AML-193 (cell line): ENCODE measurements at regions not wholly inside any gene's neighbourhood (a gene's known extent, or its start where the extent isn't known, plus 50 kb on each side); places are given as distances from the start of the nearest gene placed in this dataset.
A peak's percentile ranks its signal among the peaks of the same experiment; 100 is the strongest.
"Not testable (repeated sequence)": the region's sequence is repeated elsewhere in the genome, so short reads cannot be mapped to it uniquely, and the experiment has no call there.

Source experiments
- DNase-seq, 2 experiments: peaks; one replicate each; lab custom pipeline; 2025; lab: John Stamatoyannopoulos, UW

- DNase-seq = not testable (repeated sequence)
These were observed 134.5 kb downstream of the SLC39A8 start for GRCh38 chr4:102210806-102211205.

- not testable (repeated sequence) for DNase-seq
These were observed 140.6 kb downstream of the SLC39A8 start for GRCh38 chr4:102204634-102205033.

GRCh38 chr4:102196221-102196620 lies 149.1 kb downstream of the SLC39A8 start:
- no peak for DNase-seq

DNA sequence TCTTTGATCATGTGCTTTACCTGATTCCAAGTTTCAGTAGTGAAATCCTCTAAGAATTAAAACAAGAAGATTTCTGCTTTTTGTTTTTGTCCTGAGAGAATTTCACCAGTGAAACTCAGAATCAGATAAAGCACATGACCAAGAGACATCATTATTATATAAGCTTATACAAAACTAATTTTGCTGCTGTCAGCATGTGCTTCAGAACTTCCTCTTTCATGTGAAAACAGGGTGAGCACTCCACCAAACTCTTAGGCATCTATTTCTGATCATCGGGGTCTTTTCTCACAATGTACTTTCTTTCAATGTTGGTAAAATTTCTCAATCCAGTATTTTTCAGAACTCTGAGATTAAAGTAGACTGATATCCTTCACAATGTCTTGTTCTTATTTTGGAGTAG lies 152.1 kb downstream of the SLC39A8 start:
- DNase-seq = peak in 1 of 2 experiments; percentile 2

DNA sequence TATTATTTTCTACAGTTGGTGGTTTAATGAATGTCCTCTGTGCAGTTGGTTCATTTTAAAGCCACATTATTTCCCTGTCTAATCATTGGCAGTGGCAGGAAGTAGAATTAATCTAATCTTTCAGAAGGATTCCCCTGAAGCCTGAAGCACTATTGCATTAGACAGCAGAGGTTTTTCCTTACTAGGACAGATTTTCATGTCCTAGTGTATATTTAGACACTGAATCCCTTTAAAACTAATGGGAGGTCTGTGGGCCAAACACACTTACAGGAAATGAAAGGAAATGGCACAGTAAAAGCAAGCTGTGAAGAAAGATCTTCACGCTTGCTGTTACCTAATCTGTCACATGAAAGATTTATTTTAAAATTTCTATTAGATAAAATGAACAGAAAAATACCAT lies 165.2 kb downstream of the SLC39A8 start:
- DNase-seq = no peak

DNA sequence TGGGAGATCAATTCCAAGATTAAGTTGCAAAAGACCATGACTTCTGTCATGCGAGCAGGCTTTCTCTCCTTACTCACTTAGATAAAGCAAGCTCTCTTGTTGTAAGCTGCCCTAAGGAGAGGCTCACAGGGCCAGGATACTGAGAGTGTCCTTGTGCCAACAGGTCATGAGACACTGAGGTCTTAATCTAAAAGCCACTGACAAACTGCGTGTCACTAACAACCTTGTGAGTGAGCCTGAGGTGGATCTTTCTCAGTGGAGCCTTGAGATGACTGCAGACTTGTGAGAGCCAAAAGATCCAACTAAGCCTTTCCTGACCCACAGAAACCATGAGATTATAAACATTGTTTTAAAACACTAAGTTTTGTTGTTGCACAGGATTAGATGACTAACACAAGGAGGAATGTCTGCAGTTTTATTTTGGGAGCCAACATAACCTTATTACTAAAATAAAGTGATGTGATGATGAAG lies 170.5 kb downstream of the SLC39A8 start:
- no peak for DNase-seq

- DNase-seq = no peak
These were observed 172.9 kb downstream of the SLC39A8 start for GRCh38 chr4:102172341-102172740.

DNA sequence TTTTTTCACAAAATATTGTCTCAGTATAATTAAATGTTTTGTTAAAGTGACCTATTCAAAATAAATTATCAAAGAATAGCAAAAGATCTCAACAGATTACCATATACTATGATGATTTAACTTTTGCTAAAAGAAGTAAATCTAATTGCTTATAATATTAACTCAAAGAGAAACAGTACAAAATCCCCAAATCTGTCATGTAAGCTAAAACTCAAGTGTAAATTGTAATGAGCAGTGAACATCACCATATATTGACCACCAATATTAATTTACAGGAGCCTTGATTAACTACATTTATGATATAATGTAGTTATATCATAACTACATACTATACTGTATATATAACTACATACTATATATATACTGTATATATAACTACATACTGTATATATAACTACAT lies 174.4 kb downstream of the SLC39A8 start:
- no peak for DNase-seq

DNA sequence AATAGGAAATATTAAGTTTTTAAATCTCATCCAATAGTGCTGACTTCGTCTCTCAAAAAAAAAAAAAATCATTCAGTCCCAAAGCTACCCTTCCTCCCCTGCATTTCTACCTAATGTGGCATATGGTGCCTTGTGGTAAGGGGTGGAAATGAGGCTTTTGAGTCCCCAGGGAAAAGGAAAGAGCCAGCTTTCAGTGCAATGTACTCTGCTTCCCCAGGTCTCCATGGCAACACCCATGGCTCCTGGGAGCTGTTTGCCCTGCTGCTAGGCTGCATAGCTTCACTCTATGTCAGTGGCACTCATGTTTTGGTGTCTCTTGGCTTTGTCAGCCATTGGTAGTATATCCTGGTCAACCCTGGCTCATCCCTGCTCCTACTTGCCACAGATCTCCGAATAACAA lies 175.9 kb downstream of the SLC39A8 start:
- DNase-seq = no peak

GRCh38 chr4:102168580-102168979 lies 176.7 kb downstream of the SLC39A8 start:
- no peak for DNase-seq

DNA sequence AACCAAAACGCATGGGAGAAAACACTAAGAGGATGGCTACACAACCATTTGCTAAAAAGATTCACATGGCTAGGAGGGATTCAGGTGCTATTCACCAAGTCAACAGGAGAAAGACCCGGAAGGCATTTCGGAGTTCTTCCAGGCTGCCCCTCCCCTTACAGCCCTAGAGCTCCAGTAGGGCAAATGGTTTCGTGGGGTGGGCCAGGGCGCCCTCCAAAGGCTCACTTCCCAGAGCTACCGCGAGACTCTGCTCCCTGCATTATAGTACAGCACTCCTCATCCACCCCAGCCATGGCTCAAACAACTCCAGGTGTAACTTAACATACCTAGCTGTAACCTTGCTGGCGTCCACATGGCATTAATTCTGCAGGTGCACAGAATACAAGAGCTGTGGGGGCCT lies 179.7 kb downstream of the SLC39A8 start:
- no peak for DNase-seq

- no peak for DNase-seq
These were observed 181.7 kb downstream of the SLC39A8 start for GRCh38 chr4:102163404-102164140.

DNA sequence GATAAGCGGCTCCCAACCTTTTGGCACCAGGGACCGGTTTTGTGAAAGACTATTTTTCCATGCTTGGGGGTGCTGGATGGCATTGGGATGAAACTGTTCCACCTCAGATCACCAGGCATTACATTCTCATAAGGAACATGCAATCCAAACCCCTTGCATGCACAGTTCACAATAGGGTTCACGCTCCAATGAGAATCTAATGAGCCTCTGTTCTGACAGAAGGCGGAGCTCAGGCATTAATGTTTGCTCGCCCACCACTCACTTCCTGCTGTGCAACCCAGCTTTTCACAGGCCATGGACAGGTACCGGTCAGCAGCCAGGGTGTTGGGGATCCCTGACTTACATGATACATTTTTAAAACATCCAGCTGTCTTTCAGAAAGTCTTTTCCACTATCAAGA lies 187.3 kb downstream of the SLC39A8 start:
- no peak for DNase-seq

DNA sequence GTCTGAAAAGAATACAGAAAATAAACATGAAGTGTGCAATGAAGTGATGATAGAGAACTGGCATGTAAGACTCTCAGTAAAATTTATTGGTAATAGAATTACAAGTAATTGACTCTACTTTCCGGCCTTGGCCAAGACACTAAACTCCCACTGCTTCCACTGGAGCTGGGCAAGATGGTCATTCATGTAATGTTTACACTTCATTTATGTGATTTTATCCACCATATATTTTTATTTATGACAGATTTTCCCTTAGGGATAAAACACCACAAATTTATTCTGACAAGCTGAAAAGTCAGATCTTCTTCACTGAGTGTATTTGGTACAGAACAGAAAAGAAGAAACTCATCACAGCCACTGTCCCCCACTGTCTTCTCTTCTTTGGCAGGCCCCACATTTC lies 191.9 kb downstream of the SLC39A8 start:
- DNase-seq = no peak

DNA sequence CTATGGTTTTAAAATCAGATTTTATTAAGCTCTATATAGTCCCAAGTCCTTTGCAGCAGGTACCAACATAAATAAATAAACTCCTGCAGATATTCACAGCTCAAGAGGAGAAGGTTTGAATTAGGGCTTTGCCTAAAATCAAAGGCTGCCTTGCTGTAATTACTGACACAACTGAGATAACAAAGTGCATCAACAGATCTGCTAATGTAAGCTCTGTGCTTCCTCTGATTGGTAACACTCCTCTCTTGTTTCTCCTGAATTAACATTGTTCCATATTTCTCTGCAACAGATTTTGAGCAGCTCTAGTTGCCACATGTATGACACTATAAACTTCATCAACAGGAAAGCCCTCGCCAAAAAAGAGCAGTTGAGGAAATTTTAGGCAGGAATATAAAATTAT lies 193.6 kb downstream of the SLC39A8 start:
- DNase-seq = no peak

GRCh38 chr4:102143433-102143832 lies 201.8 kb downstream of the SLC39A8 start:
- DNase-seq = no peak

GRCh38 chr4:102141842-102142241 lies 203.4 kb downstream of the SLC39A8 start:
- no peak for DNase-seq

DNA sequence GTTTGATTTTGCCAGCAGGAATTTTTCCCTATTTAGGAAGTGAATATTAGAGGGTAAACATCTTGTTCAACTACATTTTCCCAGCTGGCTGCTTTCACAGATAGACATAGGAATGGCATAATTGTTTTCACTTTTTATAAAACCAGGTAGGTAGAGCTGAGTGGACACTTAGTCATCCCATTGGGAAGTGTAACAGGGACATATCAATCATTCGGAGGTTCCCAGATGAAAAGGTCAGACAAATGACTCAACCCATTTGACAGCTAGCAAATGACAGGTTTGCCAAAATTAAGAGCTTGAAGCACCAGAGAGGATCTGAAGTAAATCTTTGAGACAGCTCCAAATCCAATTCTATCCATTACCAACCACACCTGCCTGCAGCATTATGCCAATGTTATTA lies 205.3 kb downstream of the SLC39A8 start:
- DNase-seq = no peak

DNA sequence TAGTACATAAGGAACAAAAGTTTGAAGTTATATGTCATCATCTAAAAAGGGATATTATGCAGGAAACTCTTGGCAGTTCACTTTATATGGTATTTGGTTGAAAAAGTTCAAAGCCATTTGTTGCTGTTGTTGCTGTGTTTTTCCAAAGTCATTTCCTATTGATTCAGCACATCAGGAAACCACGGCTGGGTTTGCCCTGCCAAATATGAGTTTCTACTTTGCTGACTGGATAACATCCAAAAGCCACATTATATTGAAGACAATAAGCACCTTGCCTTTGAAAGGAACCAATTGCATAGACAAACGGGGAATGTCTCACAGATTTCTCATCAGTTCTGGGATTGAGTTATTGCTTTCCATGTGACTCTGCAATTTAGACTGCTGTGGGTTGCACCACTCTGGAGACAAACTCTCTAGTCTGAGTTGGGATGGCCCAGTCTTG lies 206.1 kb downstream of the SLC39A8 start:
- no peak for DNase-seq

DNA sequence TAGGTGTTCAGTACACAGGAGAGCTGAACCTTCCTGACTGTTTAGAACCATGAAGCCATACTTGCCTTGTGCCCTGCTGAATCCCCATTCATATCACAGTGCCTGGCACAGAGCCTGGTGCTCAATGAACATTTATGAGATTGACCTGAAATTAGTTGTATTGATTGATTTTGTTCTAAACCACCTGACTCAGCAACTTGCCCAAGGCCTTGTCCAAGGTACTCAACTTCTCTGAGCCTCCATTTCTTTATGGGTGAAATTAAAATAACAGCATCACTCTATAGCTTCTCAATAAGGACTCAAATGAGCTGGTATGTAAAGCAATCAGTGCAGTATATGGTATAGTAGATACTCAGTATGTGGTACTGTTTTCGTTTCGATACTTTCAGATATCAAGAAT lies 208.1 kb downstream of the SLC39A8 start:
- no peak for DNase-seq

DNA sequence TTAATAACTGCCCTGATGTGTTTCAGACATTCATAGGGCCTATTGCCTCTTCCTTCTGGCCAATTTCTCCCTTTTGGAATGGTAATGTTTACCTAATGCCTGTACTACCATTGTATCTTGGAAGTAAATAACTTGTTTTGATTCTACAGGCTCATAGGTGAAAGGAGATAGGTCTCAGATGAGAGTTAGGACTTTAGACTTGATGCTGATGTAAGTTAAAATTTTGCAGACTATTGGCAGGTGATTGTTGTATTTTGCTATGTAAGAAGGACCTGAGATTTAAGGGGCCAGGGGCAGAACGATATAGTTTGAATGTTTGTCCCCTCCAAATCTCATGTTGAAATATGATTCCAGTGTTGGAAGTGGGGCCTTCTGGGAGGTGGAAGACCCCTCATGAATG lies 215.5 kb downstream of the SLC39A8 start:
- DNase-seq = no peak
